H9 (cell line): ENCODE measurements at regions not wholly inside any gene's neighbourhood (a gene's known extent, or its start where the extent isn't known, plus 50 kb on each side); places are given as distances from the start of the nearest gene placed in this dataset.

Source experiments
- DNase-seq: peaks from one replicate; pipeline ENCODE4 v3.0.0-alpha.2; 2017
- H2AFZ ChIP-seq: one replicate; pipeline ENCODE4 v1.6.1; 2013; ENCODE audit warnings: mild to moderate bottlenecking, low read length, control low read depth, moderate library complexity
- H2AK5ac ChIP-seq: 2 replicates; pipeline ENCODE4 v1.6.1; 2013; ENCODE audit warnings: low read length, control low read depth, mixed read lengths; ENCODE audit not compliant: insufficient read length
- H2BK120ac ChIP-seq: one replicate; pipeline ENCODE4 v1.6.1; 2013; ENCODE audit warnings: low read depth, mild to moderate bottlenecking, low read length, control low read depth, inconsistent platforms; ENCODE audit not compliant: poor library complexity, severe bottlenecking
- H2BK12ac ChIP-seq: 2 replicates; pipeline ENCODE4 v1.6.1; 2013; ENCODE audit warnings: low read length, control low read depth, mixed read lengths, low read depth; ENCODE audit not compliant: insufficient read length
- H2BK15ac ChIP-seq: 2 replicates; pipeline ENCODE4 v1.6.1; 2013; ENCODE audit warnings: low read depth, low read length, control low read depth
- H2BK20ac ChIP-seq: one replicate; pipeline ENCODE4 v1.6.1; 2013; ENCODE audit warnings: low read depth, mild to moderate bottlenecking, low read length, control low read depth, inconsistent platforms; ENCODE audit not compliant: poor library complexity, severe bottlenecking
- H2BK5ac ChIP-seq: 2 replicates; pipeline ENCODE4 v1.6.1; 2013; ENCODE audit warnings: low read length, control low read depth, mixed read lengths; ENCODE audit not compliant: insufficient read length
- H3K14ac ChIP-seq: 2 replicates; pipeline ENCODE4 v1.6.1; 2013; ENCODE audit warnings: low read length, control low read depth; ENCODE audit not compliant: insufficient read depth
- H3K18ac ChIP-seq: 2 replicates; pipeline ENCODE4 v1.6.1; 2013; ENCODE audit warnings: low read depth, mild to moderate bottlenecking, mixed read lengths, low read length, control low read depth; ENCODE audit not compliant: insufficient read length
- H3K23ac ChIP-seq: 2 replicates; pipeline ENCODE4 v1.6.1; 2013; ENCODE audit warnings: low read length, control low read depth, mixed read lengths, low read depth; ENCODE audit not compliant: insufficient read length
- H3K23me2 ChIP-seq: 2 replicates; pipeline ENCODE4 v1.6.1; 2013; ENCODE audit warnings: low read depth, mild to moderate bottlenecking, mixed read lengths, low read length, control low read depth; ENCODE audit not compliant: insufficient read length, poor library complexity, severe bottlenecking
- H3K27ac ChIP-seq: 2 replicates; pipeline ENCODE4 v1.5.1; 2013; ENCODE audit warnings: low read length, control low read depth, mixed read lengths, low read depth; ENCODE audit not compliant: insufficient read length
- H3K27me3 ChIP-seq: 2 replicates; pipeline ENCODE4 v1.6.1; 2013; ENCODE audit warnings: low read length, control low read depth, inconsistent platforms; ENCODE audit not compliant: insufficient read depth
- H3K4ac ChIP-seq: 2 replicates; pipeline ENCODE4 v1.6.1; 2013; ENCODE audit warnings: low read depth, mild to moderate bottlenecking, control low read depth, inconsistent platforms, low read length, moderate library complexity
- H3K4me1 ChIP-seq: 2 replicates; pipeline ENCODE4 v1.6.1; 2013; ENCODE audit warnings: low read length, control low read depth, inconsistent platforms; ENCODE audit not compliant: insufficient read depth
- H3K4me2 ChIP-seq: 2 replicates; pipeline ENCODE4 v1.6.1; 2013; ENCODE audit warnings: low read length, control low read depth, mixed read lengths; ENCODE audit not compliant: insufficient read length, insufficient read depth
- H3K56ac ChIP-seq: 2 replicates; pipeline ENCODE4 v1.6.1; 2013; ENCODE audit warnings: low read depth, mild to moderate bottlenecking, mixed read lengths, low read length, control low read depth; ENCODE audit not compliant: insufficient read length
- H3K79me1 ChIP-seq: 2 replicates; pipeline ENCODE4 v1.6.1; 2013; ENCODE audit warnings: low read depth, mild to moderate bottlenecking, moderate library complexity, low read length, control low read depth, inconsistent platforms; ENCODE audit not compliant: insufficient read depth, poor library complexity, severe bottlenecking
- H3K79me2 ChIP-seq: 2 replicates; pipeline ENCODE4 v1.6.1; 2013; ENCODE audit warnings: low read length, control low read depth, inconsistent platforms; ENCODE audit not compliant: insufficient read depth
- H3K9ac ChIP-seq: 2 replicates; pipeline ENCODE4 v1.6.1; 2013; ENCODE audit warnings: low read length, control low read depth, mixed read lengths; ENCODE audit not compliant: insufficient read length; ENCODE audit errors: extremely low read depth
- H3K9me3 ChIP-seq: one replicate; pipeline ENCODE4 v1.6.1; 2013; ENCODE audit warnings: low read depth, low read length, inconsistent platforms; ENCODE audit not compliant: control insufficient read depth
- H3T11ph ChIP-seq: one replicate; pipeline ENCODE4 v1.6.1; 2013; ENCODE audit warnings: mild to moderate bottlenecking, low read length, control low read depth, inconsistent platforms
- H4K20me1 ChIP-seq: one replicate; pipeline ENCODE4 v1.6.1; 2013; ENCODE audit not compliant: control insufficient read depth, insufficient read length, insufficient read depth
- H4K5ac ChIP-seq: 2 replicates; pipeline ENCODE4 v1.6.1; 2013; ENCODE audit warnings: low read depth, mild to moderate bottlenecking, mixed read lengths, low read length, control low read depth; ENCODE audit not compliant: insufficient read length
- H4K8ac ChIP-seq: replicated peaks from 2 replicates; pipeline ENCODE4 v1.6.1; 2013; ENCODE audit warnings: low read length, control low read depth, mixed read lengths, low read depth; ENCODE audit not compliant: insufficient read length
- H4K91ac ChIP-seq: 2 replicates; pipeline ENCODE4 v1.6.1; 2013; ENCODE audit warnings: low read depth, mild to moderate bottlenecking, moderate library complexity, mixed read lengths, low read length, control low read depth; ENCODE audit not compliant: insufficient read length
- H3K27ac Mint-ChIP-seq, 3 experiments: 2 replicates in 2 of 3; 3 replicates in 1 of 3; pipeline ENCODE4 v1.8.0; 2020 to 2021; ENCODE audit warnings: mixed read lengths in 3 of 3, mild to moderate bottlenecking in 1 of 3, moderate library complexity in 1 of 3
- H3K27me3 Mint-ChIP-seq: 2 replicates; pipeline ENCODE4 v1.8.0; 2021; ENCODE audit warnings: low read depth, mild to moderate bottlenecking, moderate library complexity, mixed read lengths
- H3K36me3 Mint-ChIP-seq, 3 experiments: 2 replicates in 2 of 3; 3 replicates in 1 of 3; pipeline ENCODE4 v1.8.0; 2020 to 2021; ENCODE audit warnings: low read depth in 3 of 3, mixed read lengths in 3 of 3; ENCODE audit not compliant: insufficient read depth in 1 of 3
- H3K4me1 Mint-ChIP-seq, 2 experiments: 2 replicates each; pipeline ENCODE4 v1.8.0; 2020; ENCODE audit warnings: mixed read lengths in 2 of 2
- H3K4me3 Mint-ChIP-seq, 2 experiments: 2 replicates in 1 of 2; 3 replicates in 1 of 2; pipeline ENCODE4 v1.8.0; 2020 to 2021; ENCODE audit warnings: mild to moderate bottlenecking in 2 of 2, mixed read lengths in 2 of 2, moderate library complexity in 1 of 2
- H3K9me3 Mint-ChIP-seq, 2 experiments: 2 replicates in 1 of 2; 3 replicates in 1 of 2; pipeline ENCODE4 v1.8.0; 2020; ENCODE audit warnings: mild to moderate bottlenecking in 2 of 2, mixed read lengths in 2 of 2, moderate library complexity in 1 of 2
- CTCF ChIP-seq: fragments of 200-600 bp; sonication (generic); conservative IDR thresholded peaks from 3 replicates; pipeline ENCODE4 v1.8.0; 2021; ENCODE audit warnings: antibody characterized with exemption, mild to moderate bottlenecking
- WGBS: extraction: QIAGEN DNeasy Blood & Tissue Kit; methylation state at CpG from one replicate; pipeline ENCODE4 v1.1.7; 2013; ENCODE audit warnings: missing lambda C conversion rate, low lambda C conversion rate, mixed read lengths; ENCODE audit not compliant: insufficient read length; ENCODE audit errors: extremely low coverage; 5-methylcytosine and 5-hydroxymethylcytosine counted together

GRCh38 chr16:9661336-9662017 is 520.8 kb downstream of the GRIN2A start:
- Histone ChIP-seq H3K23me2 (no peaks in the 10 kb centered on the region), H3K14ac (no peak overlapping the region), H2AK5ac (no peak overlapping the region), H2BK12ac (no peak overlapping the region), H3K4me2 (no peak overlapping the region), H2BK15ac (no peak overlapping the region), H4K8ac (no peak overlapping the region), H2BK120ac (no peak overlapping the region), H3K56ac (no peak overlapping the region), H3K9me3 (no peaks in the 10 kb centered on the region), H3K4me1 (peaks cover 8% of the 10 kb centered on the region; the same call in 1 of the 2 replicates), H4K91ac (no peak overlapping the region), H3K79me2 (no peaks in the 10 kb centered on the region), H3K18ac (no peak overlapping the region), H3K4ac (no peak overlapping the region), H3K27me3 (no peaks in the 10 kb centered on the region), H3K79me1 (no peaks in the 10 kb centered on the region), H4K20me1 (no peaks in the 10 kb centered on the region), H3K27ac (no peak overlapping the region), H2BK5ac (no peak overlapping the region), H2AFZ (no peak overlapping the region), H3T11ph (no peak overlapping the region), H3K23ac (no peak overlapping the region), H2BK20ac (no peak overlapping the region), H3K9ac (no peak overlapping the region), H4K5ac (no peak overlapping the region)
- no peak overlapping the region for H3K4me3 Mint-ChIP-seq
- no peak for TF ChIP-seq CTCF
- WGBS, result no CpG with 5 or more reads among the region's 10 CpGs
- H3K4me1 Mint-ChIP-seq, result peaks cover 21 to 27% of the 10 kb centered on the region in 2 experiments
- H3K27me3 Mint-ChIP-seq, result no peaks in the 10 kb centered on the region
- DNase-seq, result no peak
- peaks cover 0 to 4% of the 10 kb centered on the region in 2 experiments; a peak in 2 of 5 replicates for H3K9me3 Mint-ChIP-seq
- H3K27ac Mint-ChIP-seq, result no peak overlapping the region
- peaks cover 4 to 18% (median 5%) of the 10 kb centered on the region in 3 experiments; a peak in 5 of 7 replicates for H3K36me3 Mint-ChIP-seq
